ENCODE measurements at regions not wholly inside any gene's neighbourhood (a gene's known extent, or its start where the extent isn't known, plus 50 kb on each side); places are given as distances from the start of the nearest gene placed in this dataset.

- no peak for TF ChIP-seq GABPA (IDR thresholded peaks at IDR 0.05; ENCODE audit: low read depth)
- TF ChIP-seq POLR2AphosphoS5 (IDR thresholded peaks at IDR 0.05; ENCODE audit: low read depth, low read length) = no peak
- no peak for TF ChIP-seq FOXM1 (IDR thresholded peaks at IDR 0.05; ENCODE audit: low read depth)
- TF ChIP-seq TEAD4 (IDR thresholded peaks at IDR 0.05; ENCODE audit: borderline replicate concordance, insufficient read depth) = no peak
- TF ChIP-seq CHD2 (IDR thresholded peaks at IDR 0.05; ENCODE audit: low read length, partially characterized antibody) = no peak
- TF ChIP-seq RFX5 (IDR thresholded peaks at IDR 0.05; ENCODE audit: low read length) = no peak
- no peak overlapping the region for H3K9ac ChIP-seq
- CTCF ChIA-PET = interaction anchor here (1.0 to 1.6 kb wide), 3 partner anchors 10 to 93 kb away, joined by 3 to 4 read pairs (median 3); no protein-coding TSS in a partner anchor
- H3K27me3 ChIP-seq (ENCODE audit: insufficient read depth) = peaks cover 19% of the 10 kb centered on the region; the same call in 1 of the 2 replicates
- H3F3A ChIP-seq (replicated peaks; ENCODE audit: insufficient read depth) = no peaks in the 10 kb centered on the region
- POLR2A ChIA-PET = no interaction called here
- DNase-seq = no peak
- H2AFZ ChIP-seq (ENCODE audit: low read depth) = no peak overlapping the region
- H3K4me2 ChIP-seq = no peak overlapping the region
- WGBS (ENCODE audit: low lambda C conversion rate) = 10% methylated on average over 2 of the region's 2 CpGs
- no peaks in the 10 kb centered on the region for H4K20me1 ChIP-seq (ENCODE audit: insufficient read depth)
- no peaks in the 10 kb centered on the region for H3K9me2 ChIP-seq
- H3K4me1 ChIP-seq (ENCODE audit: control insufficient read depth in 1 of 2, insufficient read depth in 2 of 2, low read depth in 1 of 2, low read length in 1 of 2) = peaks cover 0 to 6% of the 10 kb centered on the region in 2 experiments; a peak in 2 of 4 replicates
- H3K36me3 ChIP-seq (replicated peaks in 1 of 2; ENCODE audit: control insufficient read depth in 1 of 2, insufficient read depth in 2 of 2, low read length in 1 of 2) = no peaks in the 10 kb centered on the region
- no peaks in the 10 kb centered on the region for H3K9me3 ChIP-seq
- H3K27ac ChIP-seq (ENCODE audit: low read depth in 2 of 2, low read length in 1 of 2) = no peak overlapping the region
- H3K79me2 ChIP-seq (ENCODE audit: insufficient read depth) = no peaks in the 10 kb centered on the region
- H3K4me3 ChIP-seq (ENCODE audit: low read depth in 2 of 2, low read length in 1 of 2) = peak overlapping the region in 1 of 2 experiments; percentile 12; a peak in 1 of 4 replicates
Observed at GRCh38 chr7:24462984-24463383, 110.3 kb upstream of the PALS2 start.

GRCh38 chr7:24463474-24463873, 109.8 kb upstream of the PALS2 start:
- H3K9me2 ChIP-seq = no peaks in the 10 kb centered on the region
- H3K4me1 ChIP-seq (ENCODE audit: control insufficient read depth in 1 of 2, insufficient read depth in 2 of 2, low read depth in 1 of 2, low read length in 1 of 2) = peaks cover 0 to 6% of the 10 kb centered on the region in 2 experiments; a peak in 2 of 4 replicates
- POLR2A ChIA-PET = no interaction called here
- H3K4me2 ChIP-seq = no peak overlapping the region
- H3K27me3 ChIP-seq (ENCODE audit: insufficient read depth) = peaks cover 19% of the 10 kb centered on the region; the same call in 1 of the 2 replicates
- H2AFZ ChIP-seq (ENCODE audit: low read depth) = no peak overlapping the region
- H3K27ac ChIP-seq (ENCODE audit: low read depth in 2 of 2, low read length in 1 of 2) = no peak overlapping the region
- no peaks in the 10 kb centered on the region for H4K20me1 ChIP-seq (ENCODE audit: insufficient read depth)
- WGBS (ENCODE audit: low lambda C conversion rate) = 28% methylated on average over 1 of the region's 1 CpG
- H3K9me3 ChIP-seq = no peaks in the 10 kb centered on the region
- CTCF ChIA-PET = interaction anchor here (0.8 to 1.6 kb wide), 3 partner anchors 20 to 92 kb away, joined by 3 to 4 read pairs (median 3); no protein-coding TSS in a partner anchor
- peak overlapping the region in 1 of 2 experiments; percentile 12; a peak in 1 of 4 replicates for H3K4me3 ChIP-seq (ENCODE audit: low read depth in 2 of 2, low read length in 1 of 2)
- H3K9ac ChIP-seq = no peak overlapping the region
- no peaks in the 10 kb centered on the region for H3K79me2 ChIP-seq (ENCODE audit: insufficient read depth)
- no peaks in the 10 kb centered on the region for H3F3A ChIP-seq (replicated peaks; ENCODE audit: insufficient read depth)
- H3K36me3 ChIP-seq (replicated peaks in 1 of 2; ENCODE audit: control insufficient read depth in 1 of 2, insufficient read depth in 2 of 2, low read length in 1 of 2) = no peaks in the 10 kb centered on the region
- no peak for DNase-seq
- TF ChIP-seq GABPA (IDR thresholded peaks at IDR 0.05; ENCODE audit: low read depth) (no peak), EP300 (IDR thresholded peaks at IDR 0.05; ENCODE audit: borderline replicate concordance in 1 of 2, low read depth in 1 of 2, low read length in 1 of 2) (no peak), TCF12 (IDR thresholded peaks at IDR 0.05) (no peak), IRF3 (IDR thresholded peaks at IDR 0.05; ENCODE audit: low read depth, low read length) (no peak), FOSL2 (IDR thresholded peaks at IDR 0.05; ENCODE audit: borderline replicate concordance, low read depth) (no peak), TAF1 (IDR thresholded peaks at IDR 0.05; ENCODE audit: borderline replicate concordance, low read depth, low read length) (no peak), RAD21 (IDR thresholded peaks at IDR 0.05; ENCODE audit: low read length) (no peak), ELF1 (IDR thresholded peaks at IDR 0.05) (no peak), FOXJ3 (CRISPR knock-in tag; IDR thresholded peaks at IDR 0.05) (no peak), FOXM1 (IDR thresholded peaks at IDR 0.05; ENCODE audit: low read depth) (no peak), USF1 (IDR thresholded peaks at IDR 0.05; ENCODE audit: borderline replicate concordance, low read depth) (no peak), RXRA (IDR thresholded peaks at IDR 0.05; ENCODE audit: borderline replicate concordance, low read depth) (no peak), PBX3 (IDR thresholded peaks at IDR 0.05) (no peak), MXI1 (IDR thresholded peaks at IDR 0.05; ENCODE audit: low read depth, low read length) (no peak), USF2 (IDR thresholded peaks at IDR 0.05; ENCODE audit: borderline replicate concordance, low read depth, low read length) (no peak), SIN3A (IDR thresholded peaks at IDR 0.05; ENCODE audit: borderline replicate concordance, low read depth, low read length) (no peak), NRF1 (IDR thresholded peaks at IDR 0.05; ENCODE audit: low read depth, low read length) (no peak), MEF2A (IDR thresholded peaks at IDR 0.05; ENCODE audit: borderline replicate concordance, low read depth) (no peak), EZH2phosphoT487 (IDR thresholded peaks at IDR 0.05; ENCODE audit: borderline replicate concordance, low read depth) (no peak)

Data from SK-N-SH (cell line).